ENCODE measurements at regions not wholly inside any gene's neighbourhood (a gene's known extent, or its start where the extent isn't known, plus 50 kb on each side); places are given as distances from the start of the nearest gene placed in this dataset.

DNA sequence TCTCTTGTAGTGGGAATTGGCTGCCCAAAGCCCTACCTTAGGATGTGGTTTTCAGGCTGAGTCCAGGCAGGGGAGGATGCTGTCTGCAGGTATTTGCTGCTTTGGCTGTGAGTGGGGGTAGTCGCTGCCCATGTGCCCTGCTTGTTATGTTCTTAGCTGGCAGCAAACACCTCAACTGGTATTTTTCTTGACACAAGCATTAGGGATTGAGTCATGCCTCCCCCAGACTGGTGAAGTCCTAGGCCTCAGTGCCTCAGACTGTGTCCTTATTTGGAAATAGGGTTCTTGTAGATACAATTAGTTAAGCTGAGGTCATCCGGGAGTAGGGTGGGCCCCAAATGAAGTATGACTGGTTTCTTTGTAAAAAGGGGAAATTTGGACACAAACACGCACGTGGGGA lies 808.3 kb upstream of the EEF2KMT start:
- TF ChIP-seq, protein P1, sequence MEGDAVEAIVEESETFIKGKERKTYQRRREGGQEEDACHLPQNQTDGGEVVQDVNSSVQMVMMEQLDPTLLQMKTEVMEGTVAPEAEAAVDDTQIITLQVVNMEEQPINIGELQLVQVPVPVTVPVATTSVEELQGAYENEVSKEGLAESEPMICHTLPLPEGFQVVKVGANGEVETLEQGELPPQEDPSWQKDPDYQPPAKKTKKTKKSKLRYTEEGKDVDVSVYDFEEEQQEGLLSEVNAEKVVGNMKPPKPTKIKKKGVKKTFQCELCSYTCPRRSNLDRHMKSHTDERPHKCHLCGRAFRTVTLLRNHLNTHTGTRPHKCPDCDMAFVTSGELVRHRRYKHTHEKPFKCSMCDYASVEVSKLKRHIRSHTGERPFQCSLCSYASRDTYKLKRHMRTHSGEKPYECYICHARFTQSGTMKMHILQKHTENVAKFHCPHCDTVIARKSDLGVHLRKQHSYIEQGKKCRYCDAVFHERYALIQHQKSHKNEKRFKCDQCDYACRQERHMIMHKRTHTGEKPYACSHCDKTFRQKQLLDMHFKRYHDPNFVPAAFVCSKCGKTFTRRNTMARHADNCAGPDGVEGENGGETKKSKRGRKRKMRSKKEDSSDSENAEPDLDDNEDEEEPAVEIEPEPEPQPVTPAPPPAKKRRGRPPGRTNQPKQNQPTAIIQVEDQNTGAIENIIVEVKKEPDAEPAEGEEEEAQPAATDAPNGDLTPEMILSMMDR (IDR thresholded peaks at IDR 0.05), result no peak
- TF ChIP-seq POLR2AphosphoS5 (IDR thresholded peaks at IDR 0.05), result no peak
